C4-2B (cell line): ENCODE measurements at regions not wholly inside any gene's neighbourhood (a gene's known extent, or its start where the extent isn't known, plus 50 kb on each side); places are given as distances from the start of the nearest gene placed in this dataset.

Source experiments
- H3K27ac ChIP-seq: fragments of 450-650 bp; 2 replicates; pipeline ENCODE4 v1.5.1; 2017
- ZFX ChIP-seq: fragments of 450-650 bp; IDR thresholded peaks from 2 replicates; pipeline ENCODE4 v1.6.1; 2017
- TF ChIP-seq, protein P1 (sequence below): fragments of 450-650 bp; conservative IDR thresholded peaks from 2 replicates; pipeline ENCODE4 v1.5.1; 2017; ENCODE audit warnings: mild to moderate bottlenecking

DNA sequence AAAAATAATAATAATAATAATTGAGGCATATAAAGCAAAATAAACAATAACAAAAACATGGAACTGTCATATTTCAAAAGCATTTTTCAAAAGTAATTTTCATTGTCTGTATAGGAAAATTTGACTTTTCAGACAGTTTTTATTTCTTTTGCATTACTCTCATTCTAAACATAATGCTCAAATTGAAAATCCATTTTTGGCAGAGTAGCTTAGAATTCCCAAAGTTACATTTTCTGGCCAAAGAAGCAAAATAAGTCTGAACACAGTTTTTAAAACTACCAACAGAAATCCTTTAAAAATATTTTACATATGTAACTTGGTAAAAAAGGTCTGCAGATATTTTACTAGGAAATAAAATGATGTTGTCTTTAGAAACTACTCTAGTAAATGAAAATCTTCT is 535.4 kb downstream of the ANKRD7 start:
- TF ChIP-seq, protein P1, sequence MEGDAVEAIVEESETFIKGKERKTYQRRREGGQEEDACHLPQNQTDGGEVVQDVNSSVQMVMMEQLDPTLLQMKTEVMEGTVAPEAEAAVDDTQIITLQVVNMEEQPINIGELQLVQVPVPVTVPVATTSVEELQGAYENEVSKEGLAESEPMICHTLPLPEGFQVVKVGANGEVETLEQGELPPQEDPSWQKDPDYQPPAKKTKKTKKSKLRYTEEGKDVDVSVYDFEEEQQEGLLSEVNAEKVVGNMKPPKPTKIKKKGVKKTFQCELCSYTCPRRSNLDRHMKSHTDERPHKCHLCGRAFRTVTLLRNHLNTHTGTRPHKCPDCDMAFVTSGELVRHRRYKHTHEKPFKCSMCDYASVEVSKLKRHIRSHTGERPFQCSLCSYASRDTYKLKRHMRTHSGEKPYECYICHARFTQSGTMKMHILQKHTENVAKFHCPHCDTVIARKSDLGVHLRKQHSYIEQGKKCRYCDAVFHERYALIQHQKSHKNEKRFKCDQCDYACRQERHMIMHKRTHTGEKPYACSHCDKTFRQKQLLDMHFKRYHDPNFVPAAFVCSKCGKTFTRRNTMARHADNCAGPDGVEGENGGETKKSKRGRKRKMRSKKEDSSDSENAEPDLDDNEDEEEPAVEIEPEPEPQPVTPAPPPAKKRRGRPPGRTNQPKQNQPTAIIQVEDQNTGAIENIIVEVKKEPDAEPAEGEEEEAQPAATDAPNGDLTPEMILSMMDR: no peak
- no peak for TF ChIP-seq ZFX
- H3K27ac ChIP-seq: no peak overlapping the region

DNA sequence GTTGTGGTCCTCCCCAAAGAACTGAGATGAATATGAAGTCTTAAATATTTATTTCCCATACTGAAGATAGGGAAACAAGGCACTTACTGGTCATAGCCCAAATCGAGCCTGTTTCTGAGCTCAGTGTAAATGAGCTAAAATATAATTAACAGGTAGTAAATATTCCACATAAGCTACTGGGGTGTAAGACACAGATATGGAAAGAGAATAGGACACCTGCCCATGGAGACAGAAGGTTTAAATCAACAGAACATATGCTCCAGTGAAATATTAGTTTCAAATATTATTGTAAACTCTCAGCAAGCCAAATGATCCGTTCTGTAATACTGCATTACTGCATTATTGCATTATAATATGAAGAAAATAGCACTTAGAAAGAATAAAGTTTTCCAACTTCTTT is 537.9 kb downstream of the ANKRD7 start:
- no peak overlapping the region for H3K27ac ChIP-seq
- TF ChIP-seq, protein P1: no peak
- TF ChIP-seq ZFX: no peak

DNA sequence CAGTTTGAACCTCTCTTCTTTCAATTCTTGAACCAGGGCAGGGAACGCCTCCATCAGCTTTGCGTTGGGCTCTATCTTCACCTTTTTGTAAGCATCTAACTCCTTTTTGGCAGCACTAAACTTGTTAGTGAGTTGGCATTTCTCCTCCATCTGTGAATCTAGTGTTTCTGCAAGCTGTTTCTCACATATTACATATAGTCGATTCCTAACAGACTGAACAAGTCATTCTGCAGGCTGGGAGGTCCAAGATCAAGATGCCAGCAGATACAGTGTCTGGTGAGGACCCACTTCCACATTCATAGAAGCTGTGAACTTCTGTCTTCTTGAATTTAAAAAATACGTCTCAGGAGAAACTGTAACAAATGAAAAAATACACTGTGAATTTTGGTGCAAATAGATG is 539.7 kb downstream of the ANKRD7 start:
- TF ChIP-seq, protein P1: no peak
- TF ChIP-seq ZFX: no peak
- no peak overlapping the region for H3K27ac ChIP-seq

- H3K27ac ChIP-seq: no peak overlapping the region
- no peak for TF ChIP-seq ZFX
- TF ChIP-seq, protein P1: no peak
Observed at GRCh38 chr7:118771672-118772071, 547.2 kb downstream of the ANKRD7 start.

DNA sequence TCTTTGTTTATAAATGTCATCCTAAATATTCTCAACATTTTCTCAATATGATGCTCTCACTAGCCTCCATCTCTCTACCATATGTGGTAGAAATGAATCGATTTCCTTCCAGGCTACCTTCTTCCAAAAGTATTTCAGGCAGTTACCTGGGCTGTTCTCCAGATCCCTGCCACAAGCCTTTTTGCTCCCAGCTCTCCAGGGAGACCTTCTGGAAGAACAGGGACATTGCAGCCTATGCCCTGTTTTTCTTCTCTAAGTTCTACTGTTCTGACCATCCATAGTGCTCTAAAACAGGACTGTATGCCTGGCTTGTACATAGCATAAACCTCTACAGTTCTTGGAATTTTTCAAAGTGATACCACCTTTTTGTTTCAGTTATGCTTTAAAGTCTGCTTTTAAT is 552.8 kb downstream of the ANKRD7 start:
- no peak for TF ChIP-seq ZFX
- TF ChIP-seq, protein P1: peak; percentile 29
- no peak overlapping the region for H3K27ac ChIP-seq

GRCh38 chr7:118792682-118793081 is 568.2 kb downstream of the ANKRD7 start:
- H3K27ac ChIP-seq: no peak overlapping the region
- no peak for TF ChIP-seq ZFX

DNA sequence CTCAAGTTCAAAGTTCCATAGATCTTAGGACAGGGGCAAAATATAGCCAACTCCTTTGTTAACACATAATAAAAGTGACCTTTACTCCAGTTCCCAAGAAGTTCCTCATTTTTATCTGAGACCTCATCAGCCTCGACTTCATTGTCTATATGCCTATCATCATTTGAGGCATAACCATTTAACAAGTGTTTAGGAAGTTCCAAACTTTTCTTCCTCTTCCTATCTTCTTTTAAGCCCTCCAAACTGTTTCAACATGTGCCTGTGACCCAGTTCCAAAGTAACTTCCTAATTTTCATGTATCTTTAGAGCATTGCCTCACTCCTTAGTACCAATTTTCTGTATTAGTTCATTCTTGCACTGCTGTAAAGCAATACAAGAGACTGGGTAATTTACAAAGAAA is 569.1 kb downstream of the ANKRD7 start:
- no peak for TF ChIP-seq ZFX
- TF ChIP-seq, protein P1: no peak
- no peak overlapping the region for H3K27ac ChIP-seq

- H3K27ac ChIP-seq: no peak overlapping the region
- no peak for TF ChIP-seq ZFX
- TF ChIP-seq, protein P1: no peak
Observed at GRCh38 chr7:118794419-118794818, 569.9 kb downstream of the ANKRD7 start.
